Transverse colon (tissue), 4 donors: ENCODE measurements at regions not wholly inside any gene's neighbourhood (a gene's known extent, or its start where the extent isn't known, plus 50 kb on each side); places are given as distances from the start of the nearest gene placed in this dataset.

Source experiments
- DNase-seq: peaks from one replicate; pipeline ENCODE4 v3.0.0-alpha.2; 2019
- H3K27ac ChIP-seq, 4 donors: fragments of 200-600 bp; sonication (generic); 2 replicates each; pipeline ENCODE4 v1.5.1; 2016 to 2018; ENCODE audit warnings: inconsistent platforms in 4 of 4
- H3K27me3 ChIP-seq: fragments of 200-600 bp; sonication (generic); 2 replicates; pipeline ENCODE4 v1.5.1; 2017; ENCODE audit warnings: inconsistent platforms
- H3K36me3 ChIP-seq, 4 donors: fragments of 200-600 bp; sonication (generic); 2 replicates each; pipeline ENCODE4 v1.5.1; 2017 to 2019; ENCODE audit warnings: inconsistent platforms in 4 of 4
- H3K4me1 ChIP-seq, 4 donors: fragments of 200-600 bp; sonication (generic); 2 replicates each; pipeline ENCODE4 v1.5.1; 2017 to 2020; ENCODE audit warnings: inconsistent platforms in 4 of 4
- H3K4me3 ChIP-seq, 4 donors: fragments of 200-600 bp; sonication (generic); 1 replicate in 1 of 4; 2 replicates in 3 of 4; pipeline versions ENCODE4 v1.5.1 to v1.6.1; 2017 to 2019; ENCODE audit warnings: inconsistent platforms in 4 of 4
- H3K9me3 ChIP-seq, 2 donors: fragments of 200-600 bp; sonication (generic); 2 replicates each; pipeline ENCODE4 v1.5.1; 2017 to 2019; ENCODE audit warnings: inconsistent platforms in 2 of 2
- EP300 ChIP-seq: sonication (generic); formaldehyde crosslinking; IDR thresholded peaks from one replicate; pipeline ENCODE4 v1.6.1; 2017; ENCODE audit warnings: antibody characterized with exemption, low read depth
- POLR2A ChIP-seq: fragments of 450-650 bp; IDR thresholded peaks from one replicate; pipeline ENCODE4 v1.6.1; 2016; ENCODE audit warnings: antibody characterized with exemption, mild to moderate bottlenecking, moderate library complexity
- POLR2AphosphoS5 ChIP-seq, 3 donors: sonication (generic); formaldehyde crosslinking; IDR thresholded peaks; one replicate each; pipeline ENCODE4 v1.6.1; 2016; ENCODE audit warnings: antibody characterized with exemption in 3 of 3
- WGBS, 2 donors: methylation state at CpG; one replicate each; pipeline ENCODE4 v1.1.5; 2018; ENCODE audit warnings: low coverage in 1 of 2; 5-methylcytosine and 5-hydroxymethylcytosine counted together
- in situ Hi-C, 4 donors: fragments of 200-750 bp; cut with MboI; loops; one replicate each; pipeline versions ENCODE4 v1.15.0 to v1.15.1; 2017; ENCODE audit warnings: low sequenced_read_pairs in 3 of 4, low pct_ligation_motif_present in 1 of 4, low pct_unique_long_range_greater_than_20kb in 1 of 4
- intact Hi-C: fragments of 100-400 bp; cut with DNase I; formaldehyde crosslinking; loops from one replicate; pipeline ENCODE4 v1.15.1; 2023; ENCODE audit warnings: low total_unique reads
- TF ChIP-seq, protein P1 (sequence below), 5 experiments: fragments of 200-600 bp in 3 of 5; fragments of 450-650 bp in 2 of 5; sonication (generic) in 3 of 5; IDR thresholded peaks; 1 replicate in 2 of 5; 2 replicates in 3 of 5; pipeline ENCODE4 v1.5.1; 2016 to 2017; ENCODE audit warnings: antibody characterized with exemption in 5 of 5, inconsistent platforms in 3 of 5, mild to moderate bottlenecking in 2 of 5, moderate library complexity in 1 of 5

DNA sequence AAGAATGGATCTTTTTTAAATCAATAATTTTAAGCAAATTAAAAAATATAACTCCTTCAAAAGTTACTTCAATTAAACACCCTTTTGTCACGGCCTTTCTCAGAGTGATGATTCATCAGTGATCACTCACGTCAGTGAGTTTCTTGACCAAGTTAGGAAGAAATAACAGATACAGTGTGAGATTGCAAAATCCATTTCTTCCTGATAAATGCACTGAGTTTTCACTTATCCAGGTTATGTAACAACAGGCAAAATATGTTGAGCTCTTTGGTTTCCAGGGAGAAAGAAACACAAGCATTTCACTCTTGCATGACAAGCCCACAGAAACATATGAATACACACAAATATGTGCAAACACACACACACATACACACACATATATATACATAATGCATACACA is 195.9 kb upstream of the CYRIA start:
- H3K9me3 ChIP-seq, result no peaks in the 10 kb centered on the region
- H3K4me3 ChIP-seq, result no peak overlapping the region
- H3K27me3 ChIP-seq, result no peaks in the 10 kb centered on the region
- intact Hi-C loops (no loop called here), in situ Hi-C loops (no loop called here)
- 51 to 55% methylated on average over 2 of the region's 2 CpGs for WGBS, 2 donors
- TF ChIP-seq EP300, result no peak
- TF ChIP-seq POLR2AphosphoS5 (IDR thresholded peaks at IDR 0.05), result no peak
- TF ChIP-seq POLR2A, result no peak
- TF ChIP-seq, protein P1, sequence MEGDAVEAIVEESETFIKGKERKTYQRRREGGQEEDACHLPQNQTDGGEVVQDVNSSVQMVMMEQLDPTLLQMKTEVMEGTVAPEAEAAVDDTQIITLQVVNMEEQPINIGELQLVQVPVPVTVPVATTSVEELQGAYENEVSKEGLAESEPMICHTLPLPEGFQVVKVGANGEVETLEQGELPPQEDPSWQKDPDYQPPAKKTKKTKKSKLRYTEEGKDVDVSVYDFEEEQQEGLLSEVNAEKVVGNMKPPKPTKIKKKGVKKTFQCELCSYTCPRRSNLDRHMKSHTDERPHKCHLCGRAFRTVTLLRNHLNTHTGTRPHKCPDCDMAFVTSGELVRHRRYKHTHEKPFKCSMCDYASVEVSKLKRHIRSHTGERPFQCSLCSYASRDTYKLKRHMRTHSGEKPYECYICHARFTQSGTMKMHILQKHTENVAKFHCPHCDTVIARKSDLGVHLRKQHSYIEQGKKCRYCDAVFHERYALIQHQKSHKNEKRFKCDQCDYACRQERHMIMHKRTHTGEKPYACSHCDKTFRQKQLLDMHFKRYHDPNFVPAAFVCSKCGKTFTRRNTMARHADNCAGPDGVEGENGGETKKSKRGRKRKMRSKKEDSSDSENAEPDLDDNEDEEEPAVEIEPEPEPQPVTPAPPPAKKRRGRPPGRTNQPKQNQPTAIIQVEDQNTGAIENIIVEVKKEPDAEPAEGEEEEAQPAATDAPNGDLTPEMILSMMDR (IDR thresholded peaks at IDR 0.05), result no peak
- DNase-seq, result no peak
- no peak overlapping the region for H3K27ac ChIP-seq
- no peaks in the 10 kb centered on the region for H3K36me3 ChIP-seq
- no peaks in the 10 kb centered on the region for H3K4me1 ChIP-seq

DNA sequence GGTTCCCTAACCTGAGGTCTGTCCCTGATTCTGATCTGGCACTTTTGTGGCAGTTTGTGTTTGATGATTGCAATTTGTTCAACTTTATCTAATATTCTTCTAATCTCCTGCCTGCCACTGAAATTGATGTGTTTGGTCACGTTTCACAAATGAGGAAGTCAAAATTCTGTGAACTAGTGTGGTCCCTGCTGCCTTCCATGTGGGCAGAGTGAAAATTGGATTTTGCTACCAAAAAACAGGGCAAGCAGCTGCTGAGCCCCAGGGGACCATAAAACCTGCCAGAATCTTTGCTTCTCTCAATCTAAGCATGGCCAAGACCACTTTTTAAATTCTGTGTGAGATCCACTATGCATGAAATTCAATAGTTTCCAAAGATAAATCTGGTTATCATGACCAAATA is 195.5 kb upstream of the CYRIA start:
- Histone ChIP-seq H3K9me3 (no peaks in the 10 kb centered on the region), H3K27me3 (no peaks in the 10 kb centered on the region), H3K4me3 (no peak overlapping the region), H3K36me3 (no peaks in the 10 kb centered on the region), H3K27ac (no peak overlapping the region), H3K4me1 (no peaks in the 10 kb centered on the region)
- TF ChIP-seq POLR2A, result no peak
- no peak for TF ChIP-seq EP300
- TF ChIP-seq, protein P1 (IDR thresholded peaks at IDR 0.05), result no peak
- no peak for TF ChIP-seq POLR2AphosphoS5 (IDR thresholded peaks at IDR 0.05)
- in situ Hi-C loops, result no loop called here
- 12% methylated on average over 1 of the region's 1 CpG; no CpG with 5 or more reads in 1 of the 2 donors for WGBS, 2 donors
- no peak for DNase-seq
- intact Hi-C loops, result no loop called here

DNA sequence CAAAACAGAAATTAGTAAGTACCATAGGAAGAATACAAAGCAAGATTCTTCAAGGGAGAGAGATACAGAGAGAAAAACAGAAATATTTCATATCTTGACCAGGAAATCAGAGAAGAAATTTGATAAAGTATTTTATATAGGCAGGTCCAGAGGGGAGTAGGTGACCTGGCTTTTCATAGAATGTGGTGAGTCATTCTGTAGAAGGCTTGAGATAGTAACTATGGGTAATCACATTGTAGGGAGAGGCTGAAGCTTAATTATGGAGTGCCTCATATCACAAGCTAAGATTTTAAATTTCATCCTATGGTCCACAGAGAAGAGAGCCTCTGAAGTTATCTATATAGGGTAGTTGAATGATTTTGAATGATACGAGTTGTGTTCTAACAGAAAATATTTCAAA is 195.0 kb upstream of the CYRIA start:
- TF ChIP-seq, protein P1 (IDR thresholded peaks at IDR 0.05), result no peak
- no peak for TF ChIP-seq POLR2AphosphoS5 (IDR thresholded peaks at IDR 0.05)
- TF ChIP-seq POLR2A, result no peak
- no peak for TF ChIP-seq EP300
- Histone ChIP-seq H3K36me3 (no peaks in the 10 kb centered on the region), H3K27me3 (no peaks in the 10 kb centered on the region), H3K4me3 (no peak overlapping the region), H3K9me3 (no peaks in the 10 kb centered on the region), H3K4me1 (no peaks in the 10 kb centered on the region), H3K27ac (no peak overlapping the region)
- intact Hi-C loops (no loop called here), in situ Hi-C loops (no loop called here)
- no peak for DNase-seq
- 67 to 81% methylated on average over 1 of the region's 1 CpG for WGBS, 2 donors

DNA sequence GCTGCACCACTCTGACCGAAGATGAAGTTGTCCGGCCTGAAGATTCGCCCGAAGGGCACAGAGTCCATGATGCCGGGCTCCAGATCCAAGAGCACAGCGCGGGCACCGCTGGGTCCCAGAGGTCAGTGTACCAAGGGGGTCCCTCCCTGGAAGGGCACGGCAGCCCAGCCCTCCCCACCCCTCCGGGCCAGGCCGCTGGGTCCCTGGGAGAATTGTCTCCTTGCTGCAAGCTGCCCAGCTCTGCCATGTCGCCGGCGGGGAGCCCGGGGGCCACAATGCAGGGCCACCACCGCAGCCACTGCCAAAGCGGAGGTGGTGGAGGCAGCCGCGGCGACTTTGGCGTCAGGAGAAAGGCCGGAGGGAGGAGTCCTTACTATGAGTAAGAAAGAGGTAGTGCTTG is 189.5 kb upstream of the CYRIA start:
- intact Hi-C loops (no loop called here), in situ Hi-C loops (no loop called here)
- DNase-seq, result no peak
- Histone ChIP-seq H3K4me3 (no peak overlapping the region), H3K36me3 (no peaks in the 10 kb centered on the region), H3K4me1 (no peaks in the 10 kb centered on the region), H3K27me3 (no peaks in the 10 kb centered on the region), H3K27ac (no peak overlapping the region), H3K9me3 (no peaks in the 10 kb centered on the region)
- 95% methylated on average over 19 of the region's 22 CpGs; no CpG with 5 or more reads in 1 of the 2 donors for WGBS, 2 donors
- no peak for TF ChIP-seq EP300
- no peak for TF ChIP-seq POLR2A
- TF ChIP-seq POLR2AphosphoS5 (IDR thresholded peaks at IDR 0.05), result no peak
- TF ChIP-seq, protein P1 (IDR thresholded peaks at IDR 0.05), result no peak
